ENCODE measurements at regions not wholly inside any gene's neighbourhood (a gene's known extent, or its start where the extent isn't known, plus 50 kb on each side); places are given as distances from the start of the nearest gene placed in this dataset.

- H3K4me3 ChIP-seq (ENCODE audit: low read depth, low read length) = no peak overlapping the region
- DNase-seq (ENCODE audit: low read depth) = no peak
- TF ChIP-seq CTCF (IDR thresholded peaks at IDR 0.05; ENCODE audit: insufficient read depth, low read length) = no peak
These were observed 558.3 kb downstream of the PLCL1 start for GRCh38 chr2:198362740-198363139.

GRCh38 chr2:198359308-198359707 lies 554.9 kb downstream of the PLCL1 start:
- no peak overlapping the region for H3K4me3 ChIP-seq (ENCODE audit: low read depth, low read length)
- DNase-seq (ENCODE audit: low read depth) = no peak
- TF ChIP-seq CTCF (IDR thresholded peaks at IDR 0.05; ENCODE audit: insufficient read depth, low read length) = no peak

GRCh38 chr2:198356157-198356556 lies 551.8 kb downstream of the PLCL1 start:
- H3K4me3 ChIP-seq (ENCODE audit: low read depth, low read length) = no peak overlapping the region
- DNase-seq (ENCODE audit: low read depth) = no peak
- no peak for TF ChIP-seq CTCF (IDR thresholded peaks at IDR 0.05; ENCODE audit: insufficient read depth, low read length)

GRCh38 chr2:198351647-198352046 lies 547.3 kb downstream of the PLCL1 start:
- H3K4me3 ChIP-seq (ENCODE audit: low read depth, low read length) = no peak overlapping the region
- no peak for DNase-seq (ENCODE audit: low read depth)
- TF ChIP-seq CTCF (IDR thresholded peaks at IDR 0.05; ENCODE audit: insufficient read depth, low read length) = no peak

GRCh38 chr2:198347946-198348345 lies 543.6 kb downstream of the PLCL1 start:
- H3K4me3 ChIP-seq (ENCODE audit: low read depth, low read length) = no peak overlapping the region
- no peak for DNase-seq (ENCODE audit: low read depth)
- no peak for TF ChIP-seq CTCF (IDR thresholded peaks at IDR 0.05; ENCODE audit: insufficient read depth, low read length)

GRCh38 chr2:198347349-198347748 lies 543.0 kb downstream of the PLCL1 start:
- no peak overlapping the region for H3K4me3 ChIP-seq (ENCODE audit: low read depth, low read length)
- no peak for DNase-seq (ENCODE audit: low read depth)
- TF ChIP-seq CTCF (IDR thresholded peaks at IDR 0.05; ENCODE audit: insufficient read depth, low read length) = no peak

- DNase-seq (ENCODE audit: low read depth) = no peak
- no peak for TF ChIP-seq CTCF (IDR thresholded peaks at IDR 0.05; ENCODE audit: insufficient read depth, low read length)
- no peak overlapping the region for H3K4me3 ChIP-seq (ENCODE audit: low read depth, low read length)
These were observed 539.1 kb downstream of the PLCL1 start for GRCh38 chr2:198343471-198343870.

Data from fibroblast of the aortic adventitia (primary cell).